ENCODE measurements at regions not wholly inside any gene's neighbourhood (a gene's known extent, or its start where the extent isn't known, plus 50 kb on each side); places are given as distances from the start of the nearest gene placed in this dataset.

GRCh38 chr20:7765221-7765620 is 175.0 kb downstream of the HAO1 start:
- no peak for TF ChIP-seq POLR2AphosphoS5 (IDR thresholded peaks at IDR 0.05; ENCODE audit: low read depth, low read length)
- TF ChIP-seq REST (IDR thresholded peaks at IDR 0.05; ENCODE audit: insufficient read depth in 1 of 2, low read depth in 2 of 2, low read length in 1 of 2) = no peak
- no peak for TF ChIP-seq SIN3A (IDR thresholded peaks at IDR 0.05; ENCODE audit: borderline replicate concordance, insufficient read depth, low read depth, low read length)
- TF ChIP-seq TCF7L2 (IDR thresholded peaks at IDR 0.05; ENCODE audit: low read depth, low read length) = no peak
- no peak for TF ChIP-seq CTCF (IDR thresholded peaks at IDR 0.05)
- H3K4me1 ChIP-seq (ENCODE audit: control insufficient read depth, insufficient read depth, low read length) = no peaks in the 10 kb centered on the region
- CTCF ChIA-PET = no interaction called here
- no peak for DNase-seq (ENCODE audit: low read depth, low spot score)
- intact Hi-C loops (cut with micrococcal nuclease; ENCODE audit: unreplicated experiment) = no loop called here
- in situ Hi-C loops (cut with HindIII; ENCODE audit: low pct_unique_long_range_greater_than_20kb, low sequenced_read_pairs) = no loop called here
- no peaks in the 10 kb centered on the region for H3K9me3 ChIP-seq (ENCODE audit: control insufficient read depth, insufficient read depth, low read depth, low read length)
- no peak for ATAC-seq
- no peak overlapping the region for H3K27ac ChIP-seq (ENCODE audit: low read length)
- POLR2A ChIA-PET = no interaction called here
- no peaks in the 10 kb centered on the region for H3K27me3 ChIP-seq (ENCODE audit: control insufficient read depth, insufficient read depth, low read length)
- BruUV-seq (replicated peaks) = no TSS peak
- H3K36me3 ChIP-seq (ENCODE audit: control insufficient read depth, insufficient read depth, low read length) = no peaks in the 10 kb centered on the region
- H3K4me3 ChIP-seq (ENCODE audit: low read depth in 2 of 2, low read length in 2 of 2) = no peak overlapping the region

- no peak for ATAC-seq
- no peak for TF ChIP-seq CTCF (IDR thresholded peaks at IDR 0.05)
- no peak for DNase-seq (ENCODE audit: low read depth, low spot score)
- H3K27me3 ChIP-seq (ENCODE audit: control insufficient read depth, insufficient read depth, low read length) = no peaks in the 10 kb centered on the region
- H3K4me3 ChIP-seq (ENCODE audit: low read depth in 2 of 2, low read length in 2 of 2) = no peak overlapping the region
- ChIA-PET CTCF (no interaction called here), POLR2A (no interaction called here)
- in situ Hi-C loops (cut with HindIII; ENCODE audit: low pct_unique_long_range_greater_than_20kb, low sequenced_read_pairs) = no loop called here
- no peaks in the 10 kb centered on the region for H3K9me3 ChIP-seq (ENCODE audit: control insufficient read depth, insufficient read depth, low read depth, low read length)
- H3K4me1 ChIP-seq (ENCODE audit: control insufficient read depth, insufficient read depth, low read length) = no peaks in the 10 kb centered on the region
- BruUV-seq (replicated peaks) = no TSS peak
- no peaks in the 10 kb centered on the region for H3K36me3 ChIP-seq (ENCODE audit: control insufficient read depth, insufficient read depth, low read length)
- H3K27ac ChIP-seq (ENCODE audit: low read length) = no peak overlapping the region
- intact Hi-C loops (cut with micrococcal nuclease; ENCODE audit: unreplicated experiment) = no loop called here
Observed at GRCh38 chr20:7770046-7770445, 170.2 kb downstream of the HAO1 start.

GRCh38 chr20:7770578-7770977 is 169.7 kb downstream of the HAO1 start:
- H3K27ac ChIP-seq (ENCODE audit: low read length) = no peak overlapping the region
- H3K27me3 ChIP-seq (ENCODE audit: control insufficient read depth, insufficient read depth, low read length) = no peaks in the 10 kb centered on the region
- intact Hi-C loops (cut with micrococcal nuclease; ENCODE audit: unreplicated experiment) = no loop called here
- no TSS peak for BruUV-seq (replicated peaks)
- ATAC-seq (no peak), DNase-seq (ENCODE audit: low read depth, low spot score) (no peak)
- TF ChIP-seq POLR2AphosphoS5 (IDR thresholded peaks at IDR 0.05; ENCODE audit: low read depth, low read length) (no peak), TCF7L2 (IDR thresholded peaks at IDR 0.05; ENCODE audit: low read depth, low read length) (no peak), REST (IDR thresholded peaks at IDR 0.05; ENCODE audit: insufficient read depth in 1 of 2, low read depth in 2 of 2, low read length in 1 of 2) (no peak), SIN3A (IDR thresholded peaks at IDR 0.05; ENCODE audit: borderline replicate concordance, insufficient read depth, low read depth, low read length) (no peak), CTCF (IDR thresholded peaks at IDR 0.05) (no peak)
- no peak overlapping the region for H3K4me3 ChIP-seq (ENCODE audit: low read depth in 2 of 2, low read length in 2 of 2)
- H3K9me3 ChIP-seq (ENCODE audit: control insufficient read depth, insufficient read depth, low read depth, low read length) = no peaks in the 10 kb centered on the region
- H3K36me3 ChIP-seq (ENCODE audit: control insufficient read depth, insufficient read depth, low read length) = no peaks in the 10 kb centered on the region
- ChIA-PET CTCF (no interaction called here), POLR2A (no interaction called here)
- in situ Hi-C loops (cut with HindIII; ENCODE audit: low pct_unique_long_range_greater_than_20kb, low sequenced_read_pairs) = no loop called here
- no peaks in the 10 kb centered on the region for H3K4me1 ChIP-seq (ENCODE audit: control insufficient read depth, insufficient read depth, low read length)

Measured in Panc1 (cell line).